Suprapubic skin (tissue), 4 donors: ENCODE measurements at regions not wholly inside any gene's neighbourhood (a gene's known extent, or its start where the extent isn't known, plus 50 kb on each side); places are given as distances from the start of the nearest gene placed in this dataset.

Source experiments
- DNase-seq, 2 donors: peaks; one replicate each; pipeline ENCODE4 v3.0.0-alpha.2; 2019; ENCODE audit warnings: low spot score in 2 of 2
- H3K27ac ChIP-seq: fragments of 200-600 bp; sonication (generic); one replicate; pipeline ENCODE4 v1.5.1; 2019
- H3K27me3 ChIP-seq: fragments of 200-600 bp; sonication (generic); one replicate; pipeline ENCODE4 v1.5.1; 2019
- H3K36me3 ChIP-seq: fragments of 200-600 bp; sonication (generic); one replicate; pipeline ENCODE4 v1.5.1; 2019
- H3K4me1 ChIP-seq: fragments of 200-600 bp; sonication (generic); one replicate; pipeline ENCODE4 v1.5.1; 2019
- H3K4me3 ChIP-seq: fragments of 200-600 bp; sonication (generic); one replicate; pipeline ENCODE4 v1.5.1; 2019; ENCODE audit warnings: mild to moderate bottlenecking
- H3K9me3 ChIP-seq: fragments of 200-600 bp; sonication (generic); one replicate; pipeline ENCODE4 v1.5.1; 2019
- EP300 ChIP-seq: sonication (generic); formaldehyde crosslinking; IDR thresholded peaks from one replicate; pipeline ENCODE4 v1.6.1; 2017; ENCODE audit warnings: antibody characterized with exemption
- POLR2A ChIP-seq, 2 donors: fragments of 450-650 bp; IDR thresholded peaks; one replicate each; pipeline ENCODE4 v1.6.1; 2017; ENCODE audit warnings: antibody characterized with exemption in 2 of 2, mild to moderate bottlenecking in 2 of 2, moderate library complexity in 2 of 2
- POLR2AphosphoS5 ChIP-seq, 3 donors: sonication (generic); formaldehyde crosslinking; IDR thresholded peaks; one replicate each; pipeline ENCODE4 v1.6.1; 2017; ENCODE audit warnings: antibody characterized with exemption in 3 of 3
- WGBS: methylation state at CpG from one replicate; pipeline ENCODE4 v1.1.5; 2018; 5-methylcytosine and 5-hydroxymethylcytosine counted together
- TF ChIP-seq, protein P1 (sequence below), 2 donors: fragments of 200-600 bp in 1 of 2; fragments of 450-650 bp in 1 of 2; sonication (generic) in 1 of 2; IDR thresholded peaks; one replicate each; pipeline ENCODE4 v1.5.1; 2016 to 2019; ENCODE audit warnings: antibody characterized with exemption in 2 of 2, mild to moderate bottlenecking in 1 of 2, moderate library complexity in 1 of 2

DNA sequence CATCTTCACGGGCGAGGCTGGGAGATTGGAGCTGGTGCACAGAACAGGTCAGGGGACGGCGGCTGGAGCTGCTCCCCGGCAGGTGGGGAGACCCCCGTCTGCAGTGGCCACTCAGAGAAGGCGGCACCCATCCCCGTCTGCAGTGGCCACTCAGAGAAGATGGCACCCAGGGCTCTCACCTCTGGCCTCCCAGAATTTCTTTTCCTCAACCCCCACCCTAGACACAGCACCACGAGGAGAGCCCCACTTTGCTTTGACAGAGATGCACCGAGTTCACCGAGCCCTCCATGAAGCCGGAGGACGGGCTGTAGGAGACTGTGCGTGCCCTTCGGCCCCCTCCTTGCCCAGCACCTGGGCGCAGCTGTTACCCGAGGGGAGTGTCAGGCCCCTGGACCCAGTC is 201.6 kb upstream of the SALL3 start:
- 91% methylated on average over 17 of the region's 17 CpGs for WGBS
- DNase-seq, result peak in 1 of 2 donors; percentile 77
- TF ChIP-seq, protein P1, sequence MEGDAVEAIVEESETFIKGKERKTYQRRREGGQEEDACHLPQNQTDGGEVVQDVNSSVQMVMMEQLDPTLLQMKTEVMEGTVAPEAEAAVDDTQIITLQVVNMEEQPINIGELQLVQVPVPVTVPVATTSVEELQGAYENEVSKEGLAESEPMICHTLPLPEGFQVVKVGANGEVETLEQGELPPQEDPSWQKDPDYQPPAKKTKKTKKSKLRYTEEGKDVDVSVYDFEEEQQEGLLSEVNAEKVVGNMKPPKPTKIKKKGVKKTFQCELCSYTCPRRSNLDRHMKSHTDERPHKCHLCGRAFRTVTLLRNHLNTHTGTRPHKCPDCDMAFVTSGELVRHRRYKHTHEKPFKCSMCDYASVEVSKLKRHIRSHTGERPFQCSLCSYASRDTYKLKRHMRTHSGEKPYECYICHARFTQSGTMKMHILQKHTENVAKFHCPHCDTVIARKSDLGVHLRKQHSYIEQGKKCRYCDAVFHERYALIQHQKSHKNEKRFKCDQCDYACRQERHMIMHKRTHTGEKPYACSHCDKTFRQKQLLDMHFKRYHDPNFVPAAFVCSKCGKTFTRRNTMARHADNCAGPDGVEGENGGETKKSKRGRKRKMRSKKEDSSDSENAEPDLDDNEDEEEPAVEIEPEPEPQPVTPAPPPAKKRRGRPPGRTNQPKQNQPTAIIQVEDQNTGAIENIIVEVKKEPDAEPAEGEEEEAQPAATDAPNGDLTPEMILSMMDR (IDR thresholded peaks at IDR 0.05), result no peak
- TF ChIP-seq POLR2AphosphoS5 (IDR thresholded peaks at IDR 0.05), result no peak
- no peak for TF ChIP-seq EP300
- TF ChIP-seq POLR2A (IDR thresholded peaks at IDR 0.05), result no peak
- Histone ChIP-seq H3K4me1 (no peaks in the 10 kb centered on the region), H3K27ac (no peak overlapping the region), H3K4me3 (no peak overlapping the region), H3K36me3 (no peaks in the 10 kb centered on the region), H3K27me3 (peaks cover 3% of the 10 kb centered on the region), H3K9me3 (no peaks in the 10 kb centered on the region)

DNA sequence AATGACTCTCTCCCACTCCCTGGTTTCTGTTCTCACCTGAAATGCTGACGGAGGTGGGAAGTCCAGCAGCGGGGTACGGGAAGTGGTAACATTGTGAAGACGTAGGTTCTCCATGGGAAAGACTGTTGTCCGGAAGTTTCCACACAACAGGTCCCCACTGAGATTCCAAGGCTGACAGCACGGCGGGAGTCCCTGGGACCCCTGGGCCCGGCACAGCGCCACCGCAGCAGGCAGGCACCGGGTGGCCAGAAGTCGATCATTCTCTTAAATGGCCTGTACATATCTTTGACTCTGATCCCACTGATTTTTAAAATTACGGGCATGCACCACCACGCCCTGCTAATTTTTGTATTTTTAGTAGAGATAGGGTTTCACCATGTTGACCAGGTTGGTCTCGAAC is 201.0 kb upstream of the SALL3 start:
- TF ChIP-seq, protein P1 (IDR thresholded peaks at IDR 0.05), result no peak
- TF ChIP-seq POLR2A (IDR thresholded peaks at IDR 0.05) (no peak), POLR2AphosphoS5 (IDR thresholded peaks at IDR 0.05) (no peak), EP300 (no peak)
- Histone ChIP-seq H3K4me3 (no peak overlapping the region), H3K4me1 (no peaks in the 10 kb centered on the region), H3K27me3 (no peaks in the 10 kb centered on the region), H3K9me3 (no peaks in the 10 kb centered on the region), H3K36me3 (no peaks in the 10 kb centered on the region), H3K27ac (no peak overlapping the region)
- DNase-seq, result peak in 1 of 2 donors; percentile 43
- WGBS, result 93% methylated on average over 15 of the region's 15 CpGs

- Histone ChIP-seq H3K4me3 (no peak overlapping the region), H3K36me3 (no peaks in the 10 kb centered on the region), H3K9me3 (no peaks in the 10 kb centered on the region), H3K27ac (no peak overlapping the region), H3K4me1 (no peaks in the 10 kb centered on the region), H3K27me3 (no peaks in the 10 kb centered on the region)
- peak in 1 of 2 donors; percentile 65 for DNase-seq
- 90% methylated on average over 27 of the region's 29 CpGs for WGBS
- TF ChIP-seq POLR2A (IDR thresholded peaks at IDR 0.05) (no peak), EP300 (no peak), POLR2AphosphoS5 (IDR thresholded peaks at IDR 0.05) (no peak)
- TF ChIP-seq, protein P1 (IDR thresholded peaks at IDR 0.05), result no peak
Observed at GRCh38 chr18:78779996-78780718, 199.5 kb upstream of the SALL3 start.

- H3K4me1 ChIP-seq, result no peaks in the 10 kb centered on the region
- H3K27me3 ChIP-seq, result no peaks in the 10 kb centered on the region
- H3K27ac ChIP-seq, result no peak overlapping the region
- 87% methylated on average over 17 of the region's 42 CpGs for WGBS
- H3K36me3 ChIP-seq, result no peaks in the 10 kb centered on the region
- TF ChIP-seq POLR2A (IDR thresholded peaks at IDR 0.05) (no peak), POLR2AphosphoS5 (IDR thresholded peaks at IDR 0.05) (no peak), EP300 (no peak)
- TF ChIP-seq, protein P1 (IDR thresholded peaks at IDR 0.05), result no peak
- H3K9me3 ChIP-seq, result no peaks in the 10 kb centered on the region
- no peak overlapping the region for H3K4me3 ChIP-seq
- DNase-seq, result peak in 1 of 2 donors; percentile 77
Observed at GRCh38 chr18:78780719-78781600, 198.7 kb upstream of the SALL3 start.

GRCh38 chr18:78781601-78781960 is 198.0 kb upstream of the SALL3 start:
- Histone ChIP-seq H3K27ac (no peak overlapping the region), H3K27me3 (no peaks in the 10 kb centered on the region), H3K4me3 (no peak overlapping the region), H3K4me1 (no peaks in the 10 kb centered on the region), H3K36me3 (no peaks in the 10 kb centered on the region), H3K9me3 (no peaks in the 10 kb centered on the region)
- 91% methylated on average over 22 of the region's 28 CpGs for WGBS
- TF ChIP-seq POLR2A (IDR thresholded peaks at IDR 0.05) (no peak), EP300 (no peak), POLR2AphosphoS5 (IDR thresholded peaks at IDR 0.05) (no peak)
- TF ChIP-seq, protein P1 (IDR thresholded peaks at IDR 0.05), result no peak
- DNase-seq, result peak in 1 of 2 donors; percentile 73
